HG02571 (cell line): ENCODE measurements at regions not wholly inside any gene's neighbourhood (a gene's known extent, or its start where the extent isn't known, plus 50 kb on each side); places are given as distances from the start of the nearest gene placed in this dataset.

Source experiments
- ATAC-seq: cut with Tn5 transposase; IDR thresholded peaks from one replicate; pipeline ENCODE4 v1.9.1; 2021; ENCODE audit warnings: mild to moderate bottlenecking, moderate library complexity; ENCODE audit not compliant: unreplicated experiment

DNA sequence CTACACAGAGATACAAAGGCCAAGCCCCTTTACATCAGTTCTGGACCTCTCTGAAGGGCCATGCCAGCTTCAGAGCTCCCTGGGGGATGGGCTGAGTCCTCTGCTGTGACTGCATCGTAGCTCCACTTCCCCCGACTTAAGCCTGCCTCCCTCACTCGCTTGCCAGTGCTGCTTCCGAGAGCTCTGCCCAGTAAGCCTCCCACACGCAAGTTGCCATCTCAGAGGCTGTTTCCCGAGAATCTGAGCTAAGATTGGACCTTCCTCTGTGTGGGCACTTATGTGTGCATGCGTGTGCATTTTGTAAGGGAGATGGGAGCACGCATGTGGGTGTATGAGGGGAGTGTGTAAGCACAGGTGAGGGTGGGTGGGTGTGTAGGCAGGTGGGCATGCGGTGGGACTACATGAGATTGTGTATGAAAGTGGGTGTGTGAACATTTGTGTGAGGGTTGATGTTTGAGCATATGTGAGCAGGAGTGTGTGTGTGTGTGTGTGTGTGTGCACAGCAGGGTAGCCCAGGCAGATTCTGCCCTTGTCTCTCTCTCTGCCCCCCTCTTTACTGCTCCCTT, 163.0 kb upstream of the SYT13 start:
- no peak for ATAC-seq

DNA sequence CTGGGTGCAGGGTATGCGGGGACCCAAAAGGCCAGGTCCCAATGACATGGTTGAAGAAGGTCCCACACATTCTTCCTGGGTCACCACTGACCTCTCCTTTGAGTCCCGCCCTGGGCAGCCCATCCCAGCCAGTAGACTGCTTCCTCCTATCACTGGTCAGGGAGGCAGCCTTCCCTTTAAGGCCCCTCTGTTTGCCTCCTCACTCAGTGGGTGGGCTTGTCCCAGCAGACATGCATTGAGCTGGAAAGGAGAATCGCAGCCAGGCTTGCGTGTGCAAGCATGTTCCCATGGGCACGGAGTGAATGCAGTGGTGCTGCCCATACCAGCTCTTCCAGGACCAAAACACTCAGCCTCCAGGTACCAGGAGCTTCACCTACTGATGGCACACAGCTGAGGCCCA, 162.4 kb upstream of the SYT13 start:
- no peak for ATAC-seq

DNA sequence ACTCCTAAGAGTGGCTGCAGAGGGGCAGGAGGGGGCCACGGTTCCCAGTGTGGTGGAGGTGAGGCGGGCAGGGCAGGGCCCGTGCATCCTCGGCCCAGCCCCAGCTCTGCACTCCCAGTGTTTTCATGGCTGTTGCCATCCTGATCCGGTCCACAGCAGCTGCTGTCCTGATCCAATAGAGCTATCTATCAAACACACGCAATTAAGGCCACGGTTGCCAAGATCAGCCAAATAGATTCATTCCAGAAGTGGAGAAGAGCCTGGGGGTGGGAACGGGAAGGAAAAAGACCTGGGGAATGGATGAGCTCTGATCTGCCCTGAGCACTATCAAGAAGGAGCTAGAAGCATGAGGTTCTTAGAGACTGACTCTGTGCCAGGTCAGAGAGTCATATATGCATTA, 160.9 kb upstream of the SYT13 start:
- no peak for ATAC-seq

DNA sequence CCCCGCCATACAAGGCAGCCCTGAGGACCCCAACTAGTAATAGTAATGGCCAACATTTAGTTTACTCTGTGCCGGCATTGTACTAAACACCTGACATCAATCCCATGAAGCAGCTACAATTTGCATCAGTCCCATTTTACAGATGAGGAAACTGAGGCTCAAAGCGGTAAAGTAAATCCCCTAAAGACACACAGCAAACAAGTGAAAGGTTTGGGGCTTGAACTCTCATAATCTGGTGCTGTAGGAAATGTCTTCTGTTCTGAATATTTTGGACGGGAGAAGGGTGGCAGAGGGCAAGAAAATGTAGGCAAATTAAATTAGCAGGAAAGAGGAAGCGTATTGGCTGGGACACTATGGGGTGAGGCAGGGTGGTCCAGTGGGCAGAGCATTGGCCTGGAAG, 160.3 kb upstream of the SYT13 start:
- ATAC-seq, result no peak

DNA sequence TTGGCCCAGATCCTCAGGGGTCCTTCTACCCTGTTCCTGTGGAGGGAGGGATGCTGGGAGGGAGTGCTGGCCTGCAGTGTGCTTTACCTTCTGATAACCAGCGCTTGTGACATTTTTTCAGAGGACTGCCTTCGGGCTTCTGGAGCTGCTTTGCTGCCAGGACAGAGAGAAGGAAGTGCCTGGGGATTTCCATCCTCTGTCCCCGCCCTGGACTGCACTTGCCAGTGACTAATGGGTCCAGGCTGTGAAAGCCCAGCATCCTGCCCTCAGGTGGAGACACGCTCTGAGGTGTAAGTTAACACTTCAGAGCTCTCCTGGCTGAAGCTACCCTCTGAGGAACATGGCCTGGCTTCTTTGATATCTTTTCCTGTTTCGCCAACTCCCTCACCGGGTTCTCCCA, 158.7 kb upstream of the SYT13 start:
- ATAC-seq, result no peak

DNA sequence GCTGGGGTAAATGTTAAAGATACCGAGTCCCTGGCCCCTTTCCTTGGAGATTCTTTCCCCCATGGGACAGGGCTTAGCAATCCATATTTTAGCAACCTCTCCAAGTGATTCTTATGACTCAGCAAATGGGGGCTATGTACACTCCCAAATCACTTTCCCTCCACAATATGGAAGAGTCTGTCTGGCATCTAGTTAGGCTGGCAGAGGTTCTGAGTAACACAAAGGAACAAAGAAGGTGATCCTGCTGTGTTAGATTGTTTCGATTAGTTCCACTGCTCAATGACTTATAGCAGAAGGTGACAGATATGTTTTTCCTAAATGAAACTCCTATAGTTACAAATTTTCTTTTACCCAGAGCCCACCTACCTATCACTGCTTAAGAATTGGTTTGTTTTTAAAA, 154.0 kb upstream of the SYT13 start:
- ATAC-seq, result no peak

DNA sequence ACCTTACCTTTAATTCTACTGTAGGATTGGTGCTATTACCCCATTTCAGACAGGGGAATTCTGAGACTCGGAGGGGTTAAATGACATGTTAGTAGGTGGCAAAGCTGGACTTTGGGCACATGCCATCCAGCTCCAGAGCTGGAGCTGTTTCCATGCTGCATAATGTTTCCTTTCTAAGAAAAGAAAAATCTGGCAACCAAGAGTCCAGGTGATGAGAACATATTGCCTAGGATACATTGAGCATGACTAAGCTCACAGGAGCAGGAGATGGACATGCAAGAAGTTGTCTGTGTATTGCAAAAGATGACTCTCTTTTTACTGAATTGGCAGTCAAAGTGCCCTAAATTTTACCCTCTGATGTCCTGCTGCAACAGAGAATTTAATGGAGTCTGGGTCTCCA, 150.8 kb upstream of the SYT13 start:
- ATAC-seq, result no peak

DNA sequence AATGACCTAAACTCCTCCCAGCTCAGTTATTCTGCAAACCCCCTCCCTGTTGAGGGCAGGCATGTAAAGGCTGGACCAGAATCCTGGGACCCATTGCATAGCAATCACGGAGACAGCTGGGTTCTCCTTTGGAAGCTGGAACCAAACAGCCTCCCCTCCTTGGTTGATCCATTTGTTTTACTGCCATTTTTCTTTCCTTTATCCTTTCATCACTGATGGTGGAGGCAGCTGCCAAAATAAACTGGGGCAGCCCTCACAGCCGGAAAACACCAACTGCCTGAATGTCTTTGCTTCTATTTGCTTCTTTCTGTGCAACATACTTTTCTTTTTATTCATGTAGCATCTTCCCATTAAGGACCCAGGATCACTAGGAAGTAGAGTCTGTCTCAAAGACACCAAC, 150.0 kb upstream of the SYT13 start:
- ATAC-seq, result no peak

DNA sequence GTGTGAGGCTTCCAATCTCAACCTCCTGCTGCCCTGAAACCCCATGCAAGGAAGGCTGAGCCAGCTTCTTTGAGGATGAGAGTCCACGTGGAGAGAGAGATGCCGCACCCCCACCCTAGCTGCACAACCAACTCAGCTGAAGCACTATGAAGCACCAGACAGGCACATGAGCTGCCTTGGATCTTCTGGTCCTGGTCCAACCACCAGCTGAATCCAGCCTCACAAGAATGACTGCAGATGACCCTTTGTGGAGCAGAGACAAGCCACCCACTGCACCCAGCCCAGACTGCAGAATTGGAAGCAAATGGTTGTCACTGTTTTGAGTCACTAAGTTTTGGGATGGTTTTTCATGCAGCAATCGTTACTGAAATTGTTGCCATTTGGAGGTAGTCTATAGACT, 149.6 kb upstream of the SYT13 start:
- ATAC-seq, result no peak

DNA sequence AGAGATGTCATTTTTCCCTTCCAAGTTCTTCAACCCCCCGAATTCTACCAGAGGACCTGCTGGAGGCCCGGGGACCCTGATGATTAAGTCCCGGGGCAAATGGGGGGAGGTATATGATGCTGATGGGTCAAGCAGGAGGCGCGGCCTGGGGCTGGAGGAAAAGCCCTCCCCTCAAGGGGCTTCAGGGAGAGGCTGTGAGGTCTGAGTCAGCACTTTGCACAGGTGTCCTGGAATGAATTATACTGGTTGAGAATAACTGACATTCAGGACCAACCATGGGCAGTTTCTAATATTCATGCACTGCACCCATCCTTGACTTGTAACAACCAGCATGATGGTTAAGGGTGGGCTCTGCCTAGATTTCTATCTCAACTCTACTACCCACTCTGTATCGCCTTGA, 146.8 kb upstream of the SYT13 start:
- ATAC-seq, result no peak

DNA sequence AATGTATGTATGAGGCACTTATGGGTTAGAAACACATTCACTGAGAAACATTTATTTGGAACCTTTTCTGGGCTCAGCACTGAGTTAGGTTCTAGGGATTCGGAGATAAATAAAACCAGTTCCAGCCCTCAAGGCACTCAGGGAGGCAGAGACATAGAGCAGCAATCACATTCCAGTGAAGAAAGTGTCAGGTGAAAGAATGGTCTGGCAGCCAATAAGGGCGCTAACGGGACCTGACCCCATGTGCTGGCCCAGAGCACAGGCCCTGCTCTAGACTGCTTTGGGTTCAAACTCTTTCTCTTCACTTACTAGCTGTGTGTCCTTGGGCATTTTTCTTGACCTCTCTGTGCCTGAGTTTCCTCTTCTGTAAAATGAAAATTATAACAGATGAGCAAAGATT, 146.0 kb upstream of the SYT13 start:
- no peak for ATAC-seq

DNA sequence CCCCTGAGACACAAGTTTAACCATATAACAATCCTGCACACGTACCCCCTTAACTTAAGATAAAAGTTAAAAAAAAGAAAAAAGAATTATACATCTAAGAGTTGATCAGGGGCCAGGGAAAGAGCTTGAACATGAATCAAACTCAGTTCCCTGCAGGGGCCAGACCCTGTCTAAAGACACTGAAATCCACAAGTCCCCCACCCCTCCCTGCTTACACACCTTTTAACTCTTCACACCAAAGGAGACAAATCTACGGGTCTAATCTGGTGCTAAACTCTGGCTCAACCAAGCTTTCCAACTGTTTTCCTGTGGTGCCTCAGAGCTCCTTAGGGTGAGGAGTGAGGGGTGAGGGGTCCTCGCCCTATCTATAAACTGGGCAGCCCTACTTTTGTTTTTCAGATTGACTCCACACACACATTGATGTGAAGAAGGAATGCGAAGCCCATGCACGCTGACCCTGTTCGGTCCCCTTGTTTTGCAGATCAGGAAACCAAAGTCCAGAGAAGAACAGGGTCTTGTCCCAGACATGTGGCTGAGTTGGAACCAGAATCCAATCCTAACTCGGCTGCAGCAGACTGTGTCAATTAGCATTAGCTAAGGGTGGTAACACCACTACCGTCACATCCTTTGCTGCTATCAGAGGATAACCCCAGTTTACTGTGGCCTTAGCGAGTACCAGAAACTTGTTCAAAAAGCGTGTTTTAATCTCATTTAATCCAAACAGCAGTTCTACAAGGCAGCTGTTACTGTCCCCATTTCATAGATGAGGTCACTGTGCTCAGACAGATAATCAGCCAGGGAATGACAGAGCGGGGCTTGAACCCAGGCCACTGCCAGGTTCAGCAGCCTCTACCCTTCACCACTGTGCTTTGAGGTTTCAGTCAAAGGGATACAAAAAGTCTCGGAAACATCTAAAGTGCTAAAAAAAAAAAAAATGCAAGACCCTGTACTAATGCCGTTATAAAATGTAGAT, 145.2 kb upstream of the SYT13 start:
- ATAC-seq, result no peak

DNA sequence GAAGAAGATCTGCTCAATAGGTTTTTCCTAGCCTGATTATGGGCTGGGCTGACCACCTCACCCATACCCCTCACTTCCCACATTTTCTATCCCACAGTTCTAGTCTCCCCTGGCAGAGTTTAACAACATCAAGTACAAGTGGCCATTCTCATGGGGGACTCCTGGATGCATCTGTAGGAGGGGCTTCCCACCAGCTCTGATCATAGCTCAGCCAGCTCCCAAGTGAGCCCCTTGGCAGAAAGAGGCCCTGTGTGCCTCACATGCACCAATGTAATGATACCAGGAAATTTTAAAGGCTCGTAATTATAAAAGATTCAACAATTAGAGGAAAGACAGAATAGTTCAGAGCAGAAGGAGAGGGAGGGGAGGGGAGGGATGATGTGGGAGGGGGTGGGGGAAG, 144.2 kb upstream of the SYT13 start:
- ATAC-seq, result no peak

DNA sequence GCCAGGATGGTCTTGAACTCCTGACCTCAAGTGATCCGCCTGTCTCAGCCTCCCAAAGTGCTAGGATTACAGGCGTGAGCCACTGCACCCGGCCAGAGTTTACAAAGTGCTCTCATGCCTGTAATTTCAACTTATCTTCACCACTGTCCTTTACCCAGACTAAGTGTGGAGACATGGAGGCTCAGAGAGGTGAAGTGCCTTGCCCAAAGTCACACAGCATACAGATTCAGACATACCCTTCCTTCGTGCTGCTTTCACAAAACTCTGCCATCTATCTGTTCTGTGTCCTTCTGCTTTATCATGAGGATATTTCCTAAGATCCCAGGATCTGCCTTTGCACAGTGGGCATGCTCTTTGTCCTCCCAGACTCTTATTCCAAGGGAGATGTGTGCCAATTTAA, 143.6 kb upstream of the SYT13 start:
- ATAC-seq, result no peak

DNA sequence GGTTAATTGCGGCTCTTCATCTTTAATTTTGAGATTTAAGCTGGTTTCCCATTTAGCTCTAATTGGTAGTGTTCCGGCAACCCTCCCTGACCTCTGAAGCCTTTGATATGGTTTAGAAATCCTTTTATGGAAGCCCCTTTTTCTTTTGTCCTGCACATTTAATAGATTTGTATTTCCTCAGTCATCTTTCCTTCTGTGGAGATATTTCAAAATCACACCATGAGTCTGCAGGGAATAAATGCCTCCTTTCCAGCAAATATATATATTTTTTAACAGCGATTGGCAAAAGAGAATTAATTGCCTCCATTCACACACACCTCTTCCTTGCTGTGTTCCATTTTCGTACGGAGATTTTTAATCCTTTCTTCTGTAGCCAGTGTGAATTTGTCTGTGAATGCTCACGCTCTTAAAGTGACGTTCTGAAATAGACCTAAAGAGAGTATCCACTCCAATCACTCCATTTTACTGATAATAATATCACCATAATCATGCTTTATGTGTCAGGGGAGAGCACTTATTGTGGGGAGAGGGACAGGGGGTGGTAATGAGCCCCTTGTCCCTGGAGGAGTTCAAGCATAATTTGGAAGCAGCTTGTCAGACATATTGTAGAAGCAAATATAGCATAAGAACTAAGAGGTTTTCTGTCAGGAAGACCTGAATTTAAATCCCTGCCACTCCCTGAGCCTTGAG, 142.5 kb upstream of the SYT13 start:
- no peak for ATAC-seq

DNA sequence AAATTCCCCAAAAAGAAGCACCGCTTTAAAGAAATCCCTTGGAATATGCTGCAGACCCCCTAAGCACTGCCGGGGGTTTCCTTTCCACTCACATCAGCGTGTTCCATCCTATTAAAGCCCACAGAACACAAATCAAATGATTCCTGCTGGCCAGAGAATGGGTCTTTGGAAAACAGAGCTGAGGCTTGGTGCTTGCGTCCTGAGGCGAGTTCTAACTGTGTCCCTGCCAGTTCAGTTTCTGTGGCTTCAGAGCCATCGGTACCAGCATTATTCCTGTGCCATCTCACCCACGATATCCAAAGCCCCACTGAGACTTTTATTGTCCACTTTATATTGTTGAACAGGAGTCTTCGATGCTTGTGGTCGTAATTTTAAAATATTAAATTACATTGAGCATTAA, 142.0 kb upstream of the SYT13 start:
- no peak for ATAC-seq

DNA sequence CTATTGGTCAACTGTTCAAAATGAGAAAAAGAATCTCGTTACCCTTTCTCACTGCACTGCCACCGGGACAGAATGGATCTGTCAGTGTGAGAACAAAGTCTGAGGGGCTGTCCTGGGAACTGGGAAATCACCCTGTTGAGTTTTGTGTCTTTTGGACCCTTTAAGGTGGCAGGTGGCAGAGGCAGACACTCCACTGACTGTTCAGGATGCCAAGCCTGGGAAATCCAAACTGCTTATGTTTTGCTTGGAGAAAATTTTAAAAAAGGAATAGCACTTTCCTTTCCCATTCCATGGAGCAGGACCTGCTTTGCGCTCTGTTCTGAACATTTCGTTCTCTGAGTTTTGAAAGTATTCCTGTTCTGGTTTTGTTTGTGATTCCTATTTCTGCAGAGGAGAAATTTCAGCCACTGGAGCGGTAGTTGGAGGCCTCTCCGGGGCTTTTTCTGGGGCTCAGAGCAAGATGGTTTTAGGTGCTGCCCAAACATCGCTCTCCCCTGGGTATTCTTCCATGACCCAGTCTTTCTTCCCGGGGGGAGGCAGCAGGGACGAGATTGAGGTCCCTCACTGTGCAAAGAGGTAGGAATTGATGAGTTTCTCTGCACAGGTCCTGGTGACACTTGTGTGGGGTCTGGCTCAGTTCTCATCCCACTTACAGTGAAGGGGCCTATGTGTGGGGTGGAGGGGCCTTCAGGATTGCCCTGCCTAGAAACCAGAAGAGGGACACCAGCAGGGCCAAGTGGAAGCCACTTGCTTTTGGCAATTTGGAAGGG, 138.5 kb upstream of the SYT13 start:
- no peak for ATAC-seq

DNA sequence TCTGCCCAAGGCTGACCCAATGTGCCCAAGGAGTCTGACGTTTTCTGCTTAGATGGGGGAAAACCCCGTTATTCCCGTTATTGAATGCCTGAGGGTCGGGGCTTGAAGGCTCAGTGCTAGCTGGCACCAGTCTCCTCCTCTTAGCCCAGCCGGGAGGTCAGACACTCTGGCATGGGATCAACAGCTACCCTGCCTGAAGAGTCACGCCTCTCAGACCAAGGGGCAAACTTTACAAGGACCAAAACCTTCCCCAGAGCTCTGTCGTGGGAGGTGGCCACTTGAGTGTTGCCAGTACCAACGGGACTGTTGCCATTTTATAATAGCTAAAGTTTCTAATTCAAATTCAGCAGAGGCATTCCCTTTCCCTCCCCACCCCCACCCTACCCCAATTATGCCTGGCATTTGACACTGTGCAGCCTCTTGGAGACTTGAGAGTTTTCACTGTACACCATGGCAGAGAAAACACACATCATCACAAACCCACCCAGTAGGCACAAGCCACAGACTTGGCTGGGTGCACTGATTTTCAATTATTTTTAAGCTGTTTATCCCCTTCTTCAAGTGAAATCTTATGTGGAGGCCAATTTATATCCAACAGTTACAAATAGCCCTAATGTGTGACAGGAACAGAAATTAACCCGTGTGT, 137.5 kb upstream of the SYT13 start:
- no peak for ATAC-seq

DNA sequence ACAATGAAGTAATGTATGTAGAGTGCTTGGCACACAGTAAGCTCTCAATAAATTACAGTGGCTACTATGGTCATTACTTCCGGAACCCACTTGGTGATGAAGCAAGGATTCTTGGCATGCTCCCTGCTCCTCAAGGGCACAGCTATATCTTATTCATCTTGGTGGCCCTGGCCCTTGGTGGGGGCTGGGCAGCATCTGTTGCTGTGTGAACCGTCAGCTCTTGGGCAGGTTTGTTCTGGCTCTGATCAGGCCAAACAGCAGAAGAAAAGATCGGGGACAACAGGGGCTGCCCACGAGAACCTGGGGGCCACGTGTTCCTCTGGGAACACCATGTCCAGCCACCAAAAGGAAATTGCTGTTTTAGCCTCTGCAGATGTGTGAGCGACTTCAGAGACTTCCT, 136.9 kb upstream of the SYT13 start:
- ATAC-seq, result no peak

DNA sequence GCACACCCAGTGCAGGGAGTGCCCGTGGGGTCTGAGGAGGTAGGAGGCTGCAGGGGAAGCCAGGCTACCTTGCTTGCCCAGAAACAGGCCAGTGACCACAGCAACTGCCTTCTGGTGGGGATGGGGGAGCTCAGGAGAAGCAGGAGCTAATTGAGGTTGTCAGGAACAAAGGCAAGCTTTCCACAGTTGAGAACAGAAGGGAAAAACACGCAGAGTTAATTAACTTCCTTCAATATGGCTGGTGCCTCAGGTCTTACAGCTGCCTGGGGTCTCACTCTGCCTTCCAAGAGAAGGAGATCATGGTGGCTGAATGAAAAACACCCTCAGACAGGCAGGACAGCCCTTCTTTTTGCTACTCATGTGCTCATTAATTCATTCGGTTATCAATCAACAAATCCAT, 127.9 kb upstream of the SYT13 start:
- ATAC-seq, result no peak
